Endodermal cell (in vitro differentiated cells): ENCODE measurements at regions not wholly inside any gene's neighbourhood (a gene's known extent, or its start where the extent isn't known, plus 50 kb on each side); places are given as distances from the start of the nearest gene placed in this dataset.

Source experiments
- DNase-seq: peaks from one replicate; pipeline ENCODE4 v3.0.0-alpha.2; 2017
- H3K27ac ChIP-seq: 2 replicates; pipeline ENCODE4 v1.5.1; 2013; ENCODE audit warnings: mild to moderate bottlenecking, low read depth, low read length, moderate library complexity
- H3K27me3 ChIP-seq: 2 replicates; pipeline ENCODE4 v1.6.1; 2013; ENCODE audit warnings: mild to moderate bottlenecking, low read length, moderate library complexity; ENCODE audit not compliant: insufficient read depth, control insufficient read depth, poor library complexity, severe bottlenecking
- H3K36me3 ChIP-seq: 2 replicates; pipeline ENCODE4 v1.7.0; 2013; ENCODE audit warnings: mild to moderate bottlenecking, low read length, moderate library complexity; ENCODE audit not compliant: control insufficient read depth, insufficient read depth
- H3K4me1 ChIP-seq: one replicate; pipeline ENCODE4 v1.7.0; 2013; ENCODE audit warnings: low read length; ENCODE audit not compliant: control insufficient read depth, insufficient read depth
- H3K4me3 ChIP-seq: 2 replicates; pipeline ENCODE4 v1.5.1; 2013; ENCODE audit warnings: mild to moderate bottlenecking, low read length, moderate library complexity
- H3K9ac ChIP-seq: 2 replicates; pipeline ENCODE4 v1.6.1; 2013; ENCODE audit warnings: mild to moderate bottlenecking, low read length, moderate library complexity; ENCODE audit not compliant: poor library complexity, severe bottlenecking; ENCODE audit errors: extremely low read depth
- H3K9me3 ChIP-seq: 2 replicates; pipeline ENCODE4 v1.6.1; 2013; ENCODE audit warnings: mild to moderate bottlenecking, low read length, moderate library complexity; ENCODE audit not compliant: control insufficient read depth
- H3K27ac Mint-ChIP-seq: 2 replicates; pipeline ENCODE4 v1.8.0; 2020; ENCODE audit warnings: mixed read lengths
- H3K27me3 Mint-ChIP-seq: 2 replicates; pipeline ENCODE4 v1.8.0; 2021; ENCODE audit warnings: mild to moderate bottlenecking, mixed read lengths; ENCODE audit not compliant: insufficient read depth
- H3K36me3 Mint-ChIP-seq: 2 replicates; pipeline ENCODE4 v1.8.0; 2020; ENCODE audit warnings: low read depth, mixed read lengths
- H3K4me1 Mint-ChIP-seq: 2 replicates; pipeline ENCODE4 v1.8.0; 2020; ENCODE audit warnings: mixed read lengths
- H3K4me3 Mint-ChIP-seq: 2 replicates; pipeline ENCODE4 v1.8.0; 2020; ENCODE audit warnings: mild to moderate bottlenecking, moderate library complexity, mixed read lengths
- H3K9me3 Mint-ChIP-seq: 2 replicates; pipeline ENCODE4 v1.8.0; 2020; ENCODE audit warnings: mild to moderate bottlenecking, mixed read lengths
- WGBS, 2 experiments: methylation state at CpG; one replicate each; pipeline versions ENCODE4 v1.1.5 to v1.1.7; 2013; ENCODE audit warnings: missing lambda C conversion rate in 2 of 2, mixed read lengths in 1 of 2; ENCODE audit not compliant: insufficient coverage in 1 of 2, insufficient read length in 1 of 2; 5-methylcytosine and 5-hydroxymethylcytosine counted together
- TF ChIP-seq, protein P1 (sequence below): fragments of 200-600 bp; sonication (generic); conservative IDR thresholded peaks from 2 replicates; pipeline ENCODE4 v1.5.0; 2021; ENCODE audit warnings: antibody characterized with exemption, mild to moderate bottlenecking

DNA sequence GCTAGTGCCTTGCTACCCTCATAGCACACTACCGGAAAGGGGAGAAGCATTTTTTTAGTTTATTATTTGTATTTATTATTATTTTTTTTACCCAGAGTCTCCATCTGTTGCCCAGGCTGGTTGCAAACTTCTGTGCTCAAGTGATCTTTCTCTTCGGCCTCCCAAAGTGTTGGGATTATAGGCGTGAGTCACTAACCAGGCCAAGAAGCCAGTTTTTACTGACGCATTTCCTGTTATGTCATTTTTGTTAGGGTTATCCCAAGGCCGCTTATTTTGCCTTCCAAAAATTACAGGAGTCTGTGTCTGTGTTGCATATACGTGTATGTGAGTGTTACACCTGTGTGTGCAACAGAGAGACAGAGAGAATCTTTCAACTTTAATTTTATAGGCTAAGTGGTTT lies 404.5 kb downstream of the GBA3 start:
- H3K9me3 Mint-ChIP-seq: peaks cover 11% of the 10 kb centered on the region
- no peaks in the 10 kb centered on the region for H3K36me3 ChIP-seq
- H3K4me1 ChIP-seq: no peaks in the 10 kb centered on the region
- 87 to 90% methylated on average over 2 to 5 of the region's 6 CpGs for WGBS, 2 experiments
- H3K9me3 ChIP-seq: peaks cover 16% of the 10 kb centered on the region
- no peaks in the 10 kb centered on the region for H3K27me3 ChIP-seq
- DNase-seq: no peak
- H3K27ac Mint-ChIP-seq: no peak overlapping the region
- H3K27ac ChIP-seq: no peak overlapping the region
- no peak overlapping the region for H3K9ac ChIP-seq
- H3K4me1 Mint-ChIP-seq: no peaks in the 10 kb centered on the region
- H3K4me3 ChIP-seq: no peak overlapping the region
- H3K36me3 Mint-ChIP-seq: no peaks in the 10 kb centered on the region
- no peak overlapping the region for H3K4me3 Mint-ChIP-seq
- H3K27me3 Mint-ChIP-seq: no peaks in the 10 kb centered on the region
- TF ChIP-seq, protein P1, sequence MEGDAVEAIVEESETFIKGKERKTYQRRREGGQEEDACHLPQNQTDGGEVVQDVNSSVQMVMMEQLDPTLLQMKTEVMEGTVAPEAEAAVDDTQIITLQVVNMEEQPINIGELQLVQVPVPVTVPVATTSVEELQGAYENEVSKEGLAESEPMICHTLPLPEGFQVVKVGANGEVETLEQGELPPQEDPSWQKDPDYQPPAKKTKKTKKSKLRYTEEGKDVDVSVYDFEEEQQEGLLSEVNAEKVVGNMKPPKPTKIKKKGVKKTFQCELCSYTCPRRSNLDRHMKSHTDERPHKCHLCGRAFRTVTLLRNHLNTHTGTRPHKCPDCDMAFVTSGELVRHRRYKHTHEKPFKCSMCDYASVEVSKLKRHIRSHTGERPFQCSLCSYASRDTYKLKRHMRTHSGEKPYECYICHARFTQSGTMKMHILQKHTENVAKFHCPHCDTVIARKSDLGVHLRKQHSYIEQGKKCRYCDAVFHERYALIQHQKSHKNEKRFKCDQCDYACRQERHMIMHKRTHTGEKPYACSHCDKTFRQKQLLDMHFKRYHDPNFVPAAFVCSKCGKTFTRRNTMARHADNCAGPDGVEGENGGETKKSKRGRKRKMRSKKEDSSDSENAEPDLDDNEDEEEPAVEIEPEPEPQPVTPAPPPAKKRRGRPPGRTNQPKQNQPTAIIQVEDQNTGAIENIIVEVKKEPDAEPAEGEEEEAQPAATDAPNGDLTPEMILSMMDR: no peak

DNA sequence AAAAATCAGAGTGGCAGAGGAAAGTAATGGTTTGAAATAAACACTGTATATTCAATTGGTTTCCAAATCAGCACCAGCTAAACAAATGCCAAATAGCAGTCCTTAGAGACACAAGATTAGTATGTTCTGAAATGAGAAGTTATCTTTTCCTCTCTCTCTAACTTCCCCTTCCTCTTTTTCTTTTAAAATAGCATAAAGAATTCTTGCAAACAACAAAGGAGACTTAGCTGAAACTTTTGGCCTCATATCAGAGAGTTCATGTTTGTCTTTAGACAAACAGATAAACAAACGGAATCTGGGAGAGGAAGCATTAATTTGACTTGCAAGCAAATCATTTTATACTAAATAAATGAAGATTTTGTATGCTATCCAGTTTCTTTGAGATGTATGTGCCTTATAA lies 399.0 kb downstream of the GBA3 start:
- Histone ChIP-seq H3K27me3 (no peaks in the 10 kb centered on the region), H3K27ac (no peak overlapping the region), H3K36me3 (no peaks in the 10 kb centered on the region), H3K9me3 (peaks cover 16% of the 10 kb centered on the region), H3K9ac (no peak overlapping the region), H3K4me1 (no peaks in the 10 kb centered on the region), H3K4me3 (no peak overlapping the region)
- Mint-ChIP-seq H3K4me1 (no peaks in the 10 kb centered on the region), H3K4me3 (no peak overlapping the region), H3K9me3 (peaks cover 11% of the 10 kb centered on the region), H3K36me3 (no peaks in the 10 kb centered on the region), H3K27ac (no peak overlapping the region), H3K27me3 (no peaks in the 10 kb centered on the region)
- 86 to 100% methylated on average over 1 of the region's 1 CpG for WGBS, 2 experiments
- TF ChIP-seq, protein P1: no peak
- DNase-seq: no peak

DNA sequence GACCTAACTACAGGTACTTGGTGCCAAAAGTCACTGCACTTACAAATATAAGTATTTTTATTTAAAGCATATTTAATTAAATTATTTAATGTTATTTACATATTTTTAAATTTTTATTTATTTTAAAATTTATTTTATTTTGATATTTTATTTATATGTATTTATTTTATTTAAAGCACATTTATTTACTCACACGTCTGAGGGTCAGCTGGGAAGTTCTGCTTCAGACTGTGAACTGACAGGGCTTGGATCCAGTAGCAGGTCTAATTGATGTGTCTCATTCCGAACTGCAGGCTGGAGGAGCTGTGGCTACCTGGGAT lies 392.5 kb downstream of the GBA3 start:
- TF ChIP-seq, protein P1: no peak
- WGBS, 2 experiments: 95% methylated on average over 2 of the region's 2 CpGs; no CpG with 5 or more reads in 1 of the 2 experiments
- no peaks in the 10 kb centered on the region for H3K27me3 ChIP-seq
- Mint-ChIP-seq H3K4me1 (no peaks in the 10 kb centered on the region), H3K27me3 (no peaks in the 10 kb centered on the region), H3K36me3 (no peaks in the 10 kb centered on the region), H3K9me3 (peaks cover 23% of the 10 kb centered on the region), H3K4me3 (no peak overlapping the region), H3K27ac (no peak overlapping the region)
- H3K9ac ChIP-seq: no peak overlapping the region
- H3K4me1 ChIP-seq: no peaks in the 10 kb centered on the region
- no peaks in the 10 kb centered on the region for H3K36me3 ChIP-seq
- H3K9me3 ChIP-seq: peaks cover 18% of the 10 kb centered on the region
- DNase-seq: no peak
- H3K27ac ChIP-seq: no peak overlapping the region
- H3K4me3 ChIP-seq: no peak overlapping the region
